Keratinocyte (primary cell): ENCODE measurements at regions not wholly inside any gene's neighbourhood (a gene's known extent, or its start where the extent isn't known, plus 50 kb on each side); places are given as distances from the start of the nearest gene placed in this dataset.

ENCODE experiments used
- CTCF ChIP-seq, 3 experiments: IDR thresholded peaks in 1 of 3; conservative IDR thresholded peaks in 1 of 3; optimal IDR thresholded peaks in 1 of 3; 2 replicates in 2 of 3; 3 replicates in 1 of 3; pipeline versions ENCODE3 to v1.5.1; 2011; ENCODE audit warnings: low read length in 3 of 3, mild to moderate bottlenecking in 3 of 3, moderate library complexity in 2 of 3, control low read depth in 1 of 3, inconsistent platforms in 1 of 3; ENCODE audit not compliant: insufficient read depth in 2 of 3; ENCODE audit errors: extremely low read depth in 1 of 3
- EZH2 ChIP-seq: IDR thresholded peaks from one replicate; pipeline ENCODE4 v1.6.1; 2012; ENCODE audit warnings: inconsistent platforms, mild to moderate bottlenecking, low read length, moderate library complexity

DNA sequence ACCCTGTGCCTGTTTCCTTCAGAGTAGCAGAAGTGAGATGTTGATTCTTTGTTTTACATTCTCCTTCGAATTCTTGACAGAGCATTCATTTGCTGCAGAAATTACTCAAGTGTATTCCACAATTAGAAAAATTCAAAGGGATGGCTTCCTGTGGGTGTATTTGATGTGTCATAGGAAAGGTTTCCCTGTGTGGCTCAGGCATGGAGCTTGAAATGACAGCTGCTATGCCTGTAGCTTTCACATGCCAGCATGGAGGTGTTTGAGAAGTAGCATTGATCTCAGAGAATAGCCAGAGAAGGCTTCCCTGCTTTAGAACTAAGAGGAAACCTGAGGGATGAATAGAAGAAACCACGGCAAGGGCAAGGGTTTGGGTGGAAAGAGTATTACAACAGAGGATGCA is 317.2 kb upstream of the DEPDC1 start:
- TF ChIP-seq CTCF (optimal IDR thresholded peaks at IDR 0.05 in 1 of 3, IDR thresholded peaks at IDR 0.05 in 1 of 3, conservative IDR thresholded peaks at IDR 0.05 in 1 of 3; ENCODE audit: extremely low read depth in 1 of 3, insufficient read depth in 2 of 3, low read length in 3 of 3) (no peak), EZH2 (no peak)
